ENCODE measurements at regions not wholly inside any gene's neighbourhood (a gene's known extent, or its start where the extent isn't known, plus 50 kb on each side); places are given as distances from the start of the nearest gene placed in this dataset.

DNA sequence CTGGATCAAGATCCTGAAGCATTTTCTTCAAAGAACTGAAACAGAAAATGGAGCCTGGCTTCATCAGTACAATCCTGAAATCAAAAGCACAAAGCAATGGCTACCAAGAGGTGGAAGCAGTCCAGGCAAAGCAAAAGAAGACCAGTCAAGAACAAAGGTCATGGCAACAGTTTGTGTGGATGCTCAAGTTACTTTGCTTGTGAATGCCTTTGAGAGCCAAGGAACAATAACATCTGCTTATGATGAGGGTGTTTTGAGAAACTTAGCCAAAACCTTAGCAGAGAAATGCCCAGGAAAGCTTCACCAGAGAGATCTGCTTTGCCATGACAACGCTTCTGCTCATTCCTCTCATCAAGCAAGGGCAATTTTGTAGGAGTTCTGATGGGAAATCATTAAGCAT is 723.1 kb downstream of the TMEM182 start:
- DNase-seq = peak in 10 of 58 donors; percentile 1 to 35 (median 4)

DNA sequence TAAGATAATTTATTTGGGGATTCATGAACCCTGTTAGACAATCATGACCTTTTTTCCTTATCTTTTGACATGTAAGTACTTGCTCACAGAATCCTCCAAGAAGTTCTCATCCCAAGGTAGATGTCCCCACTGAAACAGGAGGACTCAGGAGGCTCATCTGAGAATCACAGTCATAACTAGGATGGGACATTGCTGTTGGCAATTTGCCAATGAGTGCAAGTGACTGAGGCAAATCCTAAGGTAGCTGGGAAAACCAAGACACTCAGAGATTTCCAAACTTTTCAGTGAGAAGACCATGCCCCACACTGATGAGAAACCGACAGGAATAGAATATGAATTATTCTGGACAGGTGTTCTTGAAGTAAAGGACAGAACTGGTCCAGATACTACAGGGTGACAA is 735.0 kb downstream of the TMEM182 start:
- DNase-seq = no peak

DNA sequence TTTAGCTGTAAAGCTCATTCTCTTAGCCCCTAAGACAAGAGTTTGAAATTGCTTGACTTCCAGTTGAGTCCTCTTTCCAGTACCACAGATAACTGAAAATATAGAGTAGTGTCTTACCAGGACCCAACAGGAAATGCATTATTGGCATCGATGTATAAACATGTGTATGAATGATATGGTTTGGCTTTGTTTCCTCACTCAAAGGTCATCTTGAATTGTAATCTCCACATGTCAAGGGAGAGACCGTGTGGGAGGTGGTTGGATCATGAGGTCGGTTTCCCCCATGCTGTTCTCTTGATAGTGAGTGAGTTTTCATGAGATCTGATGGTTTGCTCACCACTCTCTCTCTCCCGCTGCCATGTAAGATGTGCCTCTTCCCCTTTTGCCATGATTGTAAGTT is 745.0 kb downstream of the TMEM182 start:
- no peak for DNase-seq

DNA sequence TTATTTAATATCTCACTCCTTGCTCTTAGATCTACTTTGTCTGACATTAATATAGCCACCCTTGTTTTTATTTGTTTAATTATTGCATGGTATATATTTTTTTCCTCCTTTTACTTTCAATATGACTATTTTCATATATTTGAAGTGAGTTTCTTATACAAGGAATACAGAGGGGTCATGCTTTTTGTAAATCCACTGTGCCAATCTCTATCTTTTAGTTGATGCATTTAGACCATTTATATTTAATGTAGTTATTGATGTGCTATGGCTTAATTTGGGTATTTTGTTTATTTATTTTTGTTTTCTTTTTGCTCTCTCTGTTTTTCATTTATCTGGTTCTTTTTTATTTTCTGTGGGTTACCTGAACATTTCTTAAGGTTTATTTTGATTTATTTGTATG is 750.6 kb downstream of the TMEM182 start:
- no peak for DNase-seq

DNA sequence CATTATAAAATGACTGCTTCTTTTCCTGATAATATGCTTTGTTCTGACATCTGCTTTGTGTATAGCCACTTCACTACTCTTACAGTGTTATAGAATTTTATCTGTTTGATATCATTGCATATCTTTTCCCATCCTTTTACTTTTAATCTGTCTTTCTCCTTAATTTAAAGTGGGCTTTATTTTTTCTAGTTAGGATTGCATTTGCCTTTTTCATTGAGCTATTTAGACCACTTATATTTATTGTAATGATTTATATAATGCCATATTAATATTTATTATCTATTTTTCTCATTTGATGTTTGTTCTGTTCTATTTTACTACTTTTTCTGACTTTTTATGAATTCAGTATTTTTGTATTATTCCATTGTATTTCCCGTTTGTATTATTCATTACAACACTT is 758.7 kb downstream of the TMEM182 start:
- no peak for DNase-seq

DNA sequence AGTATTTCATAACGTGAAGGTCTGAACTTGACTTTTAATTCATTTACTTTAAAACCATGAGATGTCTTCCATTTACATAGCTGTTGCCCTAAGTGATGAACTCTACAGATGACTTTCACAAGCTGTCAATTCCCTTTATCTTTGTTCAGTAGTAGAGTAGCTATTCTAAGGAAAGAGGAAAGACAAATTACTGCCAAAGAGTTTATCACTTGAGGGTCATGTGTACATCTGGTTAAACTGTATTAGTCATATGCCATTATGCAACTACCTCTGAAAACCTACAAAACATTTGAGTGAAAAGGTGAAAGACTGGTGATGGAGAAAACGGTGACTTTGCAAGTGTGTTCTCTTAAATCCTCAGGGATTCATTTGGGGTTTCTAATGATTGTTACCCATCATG is 763.9 kb downstream of the TMEM182 start:
- no peak for DNase-seq

DNA sequence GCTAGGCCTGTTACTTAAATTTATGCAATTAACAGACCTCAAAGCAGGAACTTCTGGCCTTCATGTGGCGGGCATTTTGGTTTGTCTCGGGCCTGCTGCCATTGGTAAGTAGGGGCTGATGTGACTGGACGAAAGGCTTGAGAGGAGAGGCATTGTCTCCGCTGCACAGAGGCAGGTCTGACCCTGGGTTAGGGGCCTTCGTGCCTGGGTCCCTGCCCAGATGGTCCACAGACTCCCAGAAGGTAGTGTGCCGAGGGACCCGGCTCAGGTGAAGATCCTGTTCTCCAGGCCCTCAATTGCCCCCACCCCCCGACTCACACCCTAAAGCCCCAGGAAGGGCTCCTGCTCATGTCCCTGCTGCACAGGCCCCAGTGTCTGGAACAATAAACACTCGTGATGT is 764.9 kb downstream of the TMEM182 start:
- no peak for DNase-seq

DNA sequence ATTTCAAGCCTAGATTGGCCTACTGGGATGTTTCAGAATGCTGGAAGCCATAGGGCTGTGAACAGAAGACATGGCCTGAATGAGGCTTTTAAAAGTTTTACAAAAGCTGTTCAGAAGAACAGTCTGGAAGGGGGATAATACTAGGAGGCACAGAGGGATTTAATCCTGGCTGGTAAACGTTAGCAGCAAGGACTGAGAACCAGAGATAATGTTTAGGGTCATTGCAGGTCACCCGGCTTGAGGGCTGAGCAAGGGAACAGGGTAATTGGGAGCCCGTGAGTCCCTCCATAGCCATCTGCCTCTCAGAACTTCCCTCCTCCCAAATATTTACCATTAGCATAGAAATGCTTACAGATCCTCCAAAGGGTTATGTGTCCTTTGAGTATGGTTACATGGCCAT is 765.4 kb downstream of the TMEM182 start:
- DNase-seq = no peak

DNA sequence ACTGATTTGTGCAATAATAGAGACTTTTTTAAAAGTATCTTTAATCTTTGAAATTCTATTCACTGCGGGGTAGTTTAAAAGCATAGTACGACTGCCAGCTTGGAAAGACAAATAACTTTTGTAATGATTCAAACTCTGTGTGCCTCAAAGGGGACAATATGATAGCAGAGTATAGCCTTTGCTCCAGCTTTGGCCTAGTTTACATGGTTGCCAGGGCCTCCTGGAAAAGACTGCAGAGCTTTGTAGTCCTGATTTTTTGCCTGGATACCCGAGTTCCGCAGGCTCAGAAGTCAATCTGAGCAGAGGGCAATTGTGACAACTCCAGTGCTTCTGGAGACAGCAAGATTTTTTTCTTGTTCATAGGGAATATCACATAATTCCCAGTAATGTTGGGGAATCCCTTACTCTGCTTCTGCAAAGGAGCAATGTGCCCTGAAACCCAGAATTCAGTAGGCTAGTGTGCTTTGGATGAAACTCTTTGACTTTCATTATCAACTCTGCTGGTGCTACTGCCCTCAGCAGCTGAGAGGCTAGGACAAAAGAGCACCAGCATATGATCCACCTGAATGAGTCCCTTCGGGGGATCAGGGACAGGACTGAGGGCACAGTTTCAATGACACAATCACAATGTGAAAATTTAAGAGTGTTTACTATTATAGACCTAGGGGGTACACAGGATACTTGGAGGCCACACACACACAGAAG is 768.1 kb downstream of the TMEM182 start:
- peak in 3 of 58 donors; percentile 3 to 21 (median 11) for DNase-seq

DNA sequence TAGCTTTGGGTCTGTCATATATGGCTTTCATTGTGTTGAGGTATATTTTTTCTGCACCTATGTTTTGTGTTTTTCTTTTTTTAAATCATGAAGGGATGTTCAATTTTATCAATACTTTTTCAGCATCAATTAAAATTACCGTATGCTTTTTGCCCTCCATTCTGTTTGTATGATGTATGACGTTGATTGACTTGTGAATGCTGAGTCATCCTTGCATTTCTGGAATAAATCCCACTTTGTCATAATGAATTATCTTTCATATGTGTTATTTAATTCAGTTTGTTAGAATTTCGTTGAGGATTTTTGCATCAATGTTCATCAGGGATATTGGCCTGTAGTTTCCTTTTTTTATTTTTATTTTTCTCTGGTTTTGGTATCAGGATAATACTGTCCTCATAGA is 790.9 kb downstream of the TMEM182 start:
- no peak for DNase-seq

DNA sequence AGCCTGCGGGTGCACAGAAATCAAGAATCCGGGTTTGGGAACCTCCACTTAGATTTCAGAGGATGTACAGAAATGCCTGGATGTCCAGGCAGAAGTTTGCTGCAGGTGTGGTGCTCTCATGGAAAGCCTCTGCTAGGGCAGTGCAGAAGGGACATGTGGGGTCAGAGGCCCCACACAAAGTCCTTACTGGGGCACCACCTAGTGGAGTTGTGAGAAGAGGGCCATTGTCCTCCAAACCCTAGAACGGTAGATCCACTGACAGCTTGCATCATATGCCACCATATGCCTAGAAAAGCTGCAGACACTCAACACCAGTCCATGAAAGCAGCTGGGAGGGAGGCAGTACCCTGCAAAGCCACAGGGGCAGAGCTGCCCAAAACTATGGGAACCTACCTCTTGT is 833.0 kb downstream of the TMEM182 start:
- no peak for DNase-seq

DNA sequence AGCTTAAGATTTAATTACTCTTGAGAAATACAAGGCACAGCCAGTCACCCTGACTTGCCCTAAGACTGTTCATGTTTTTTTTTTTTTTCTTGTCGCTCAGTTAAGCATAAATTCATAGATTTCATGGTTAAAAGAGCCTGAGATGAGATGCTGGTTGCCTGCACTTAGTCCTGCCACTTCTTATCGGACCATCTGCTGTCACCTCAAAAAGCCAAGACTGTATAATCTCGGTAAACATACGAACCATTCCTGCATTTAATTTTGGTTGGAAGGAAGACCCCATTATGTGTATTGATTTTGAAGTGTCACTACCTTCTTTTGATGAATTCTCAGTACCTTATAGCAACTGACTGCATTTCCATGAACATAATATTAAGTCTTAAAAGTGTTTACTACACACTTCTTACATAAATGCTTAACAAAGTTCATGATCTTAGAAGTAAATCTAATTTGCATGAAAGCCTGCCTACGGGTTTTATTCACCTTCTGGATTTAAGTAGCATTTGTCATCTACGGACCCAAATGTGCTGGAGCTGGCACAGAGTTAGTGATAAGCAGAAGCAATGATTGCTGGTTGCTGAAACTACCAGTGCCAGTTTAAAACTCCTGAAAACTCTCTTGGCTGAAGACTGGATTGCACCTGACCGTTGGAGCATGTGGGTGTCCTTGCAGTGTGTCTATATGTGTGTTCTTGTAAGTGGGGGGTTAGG is 843.4 kb downstream of the TMEM182 start:
- no peak for DNase-seq

DNA sequence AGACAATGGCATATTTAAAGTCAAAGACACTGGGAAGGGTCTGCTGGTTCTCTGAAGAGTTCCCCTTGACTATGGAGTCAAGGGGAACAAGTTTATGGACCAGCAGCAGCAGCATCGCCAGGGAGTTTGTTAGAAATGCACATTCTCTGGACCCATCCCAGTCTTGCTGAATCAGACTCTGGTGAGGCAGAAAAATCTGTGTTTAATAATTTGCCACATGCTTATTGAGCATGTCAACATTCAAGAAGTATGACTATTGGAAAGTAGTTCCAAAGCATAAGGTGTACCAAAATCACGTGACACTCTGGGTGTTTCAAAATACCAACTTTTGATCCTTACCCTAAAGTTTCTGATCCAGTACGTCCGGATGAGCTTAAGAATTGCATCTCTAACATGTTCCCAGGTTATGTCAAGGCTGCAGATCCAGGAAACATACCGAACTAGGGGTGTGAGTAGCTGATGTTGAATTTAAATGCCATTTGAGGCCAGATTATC is 853.8 kb downstream of the TMEM182 start:
- no peak for DNase-seq

DNA sequence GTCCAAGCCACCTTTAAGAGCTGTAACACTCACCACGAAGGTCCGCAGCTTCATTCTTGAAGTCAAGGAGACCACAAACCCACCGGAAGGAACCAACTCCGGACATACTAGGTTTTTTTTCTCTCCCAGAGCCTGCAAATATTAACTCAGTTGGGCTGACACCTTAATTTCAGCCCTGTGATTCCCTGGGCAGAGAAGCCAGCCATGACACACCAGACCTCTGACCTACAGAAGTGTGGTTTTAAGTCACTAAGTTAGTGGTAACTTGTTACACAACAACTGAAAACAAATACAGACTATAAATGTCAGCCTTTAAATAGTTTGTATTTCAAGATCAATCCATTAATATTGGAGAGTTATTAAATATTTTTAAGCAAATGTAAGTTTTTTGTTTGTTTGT is 855.1 kb downstream of the TMEM182 start:
- no peak for DNase-seq

DNA sequence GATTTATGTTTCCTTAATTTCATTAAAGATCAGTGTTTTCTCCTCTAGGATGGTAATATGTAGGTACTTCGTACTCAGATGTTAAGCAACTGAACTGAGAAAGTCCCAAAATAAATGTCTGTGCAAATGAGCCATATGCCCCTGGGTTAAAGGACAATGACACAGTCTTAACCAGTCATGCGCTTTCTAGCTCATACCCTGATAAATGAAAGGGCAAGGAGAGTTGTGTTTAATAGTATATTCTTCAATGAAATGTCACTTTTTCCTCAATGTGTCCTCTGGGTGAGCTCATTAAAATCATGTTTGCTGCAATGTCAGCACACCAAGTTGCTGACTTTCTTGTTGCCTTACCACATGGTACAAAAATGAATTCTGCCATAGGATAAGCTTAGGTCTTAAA is 856.3 kb downstream of the TMEM182 start:
- DNase-seq = no peak

DNA sequence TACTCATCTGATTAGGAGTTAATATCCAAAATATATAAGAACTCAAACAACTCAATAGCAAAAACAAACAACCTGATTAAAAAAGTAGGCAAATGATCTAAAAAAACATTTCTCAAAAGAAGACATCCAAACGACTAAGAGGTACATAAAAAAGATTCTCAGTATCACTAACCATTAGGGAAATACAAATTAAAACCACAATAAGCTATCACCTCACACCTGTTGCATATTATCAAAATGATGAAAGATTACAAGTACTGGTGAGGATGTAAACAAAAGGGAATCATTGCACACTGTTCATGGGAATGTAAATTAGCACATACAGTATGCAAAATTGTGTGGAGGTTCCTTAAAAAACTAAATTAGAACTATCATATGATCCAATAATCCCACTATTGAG is 865.5 kb downstream of the TMEM182 start:
- DNase-seq = no peak

DNA sequence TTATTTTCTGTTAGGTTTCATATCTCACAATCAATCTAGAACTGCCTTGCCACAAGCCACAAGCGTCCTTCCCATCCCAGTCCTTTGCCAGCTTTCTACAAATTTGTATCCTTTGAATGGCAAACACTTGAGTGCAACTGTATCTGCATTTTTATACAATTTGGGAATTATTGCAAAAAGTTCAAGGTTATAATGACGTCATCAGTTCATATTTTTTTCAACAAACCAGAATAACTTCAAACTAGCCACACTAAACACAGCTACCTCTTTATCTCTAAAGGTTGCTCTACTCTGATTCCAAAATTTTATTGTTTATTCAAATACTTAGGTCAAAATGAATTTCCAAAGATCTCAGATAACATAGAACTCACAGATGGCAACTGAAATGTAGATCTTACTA is 877.1 kb downstream of the TMEM182 start:
- no peak for DNase-seq

DNA sequence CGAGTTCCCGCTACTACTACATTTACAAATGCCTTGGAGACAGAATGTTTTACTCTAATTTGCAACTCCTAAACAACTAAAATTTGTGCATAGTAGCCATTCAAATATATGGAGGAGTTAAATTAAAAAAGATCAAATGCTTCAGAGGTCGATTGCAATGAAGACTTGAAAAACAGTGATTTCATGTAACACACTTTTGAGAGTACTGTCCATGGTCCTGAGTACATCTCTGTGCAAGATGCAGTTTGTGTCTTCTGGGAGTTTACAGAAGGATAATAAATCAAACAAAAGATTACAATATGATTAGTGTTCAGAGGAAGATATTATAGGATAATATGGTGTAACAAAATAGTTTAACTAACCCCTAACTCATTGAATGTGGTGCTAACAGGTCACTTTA is 894.7 kb downstream of the TMEM182 start:
- no peak for DNase-seq

DNA sequence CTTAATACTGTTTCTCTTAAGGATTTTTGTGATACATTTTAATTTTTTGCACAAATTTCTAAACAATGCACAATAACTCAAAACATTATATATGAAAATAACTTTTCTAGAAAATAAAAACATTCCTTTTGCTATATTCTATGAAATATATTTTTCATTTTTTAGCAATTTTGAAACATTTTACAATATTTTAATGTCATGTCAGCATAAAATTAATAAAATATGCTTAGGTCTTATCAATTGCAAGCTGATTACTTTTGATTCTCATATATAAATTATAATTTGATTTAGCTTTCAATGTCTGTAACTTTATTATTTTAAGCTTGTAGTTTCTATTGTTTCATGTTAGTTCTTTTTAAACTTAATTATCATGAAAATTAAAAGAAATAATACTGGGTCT is 898.7 kb downstream of the TMEM182 start:
- no peak for DNase-seq

DNA sequence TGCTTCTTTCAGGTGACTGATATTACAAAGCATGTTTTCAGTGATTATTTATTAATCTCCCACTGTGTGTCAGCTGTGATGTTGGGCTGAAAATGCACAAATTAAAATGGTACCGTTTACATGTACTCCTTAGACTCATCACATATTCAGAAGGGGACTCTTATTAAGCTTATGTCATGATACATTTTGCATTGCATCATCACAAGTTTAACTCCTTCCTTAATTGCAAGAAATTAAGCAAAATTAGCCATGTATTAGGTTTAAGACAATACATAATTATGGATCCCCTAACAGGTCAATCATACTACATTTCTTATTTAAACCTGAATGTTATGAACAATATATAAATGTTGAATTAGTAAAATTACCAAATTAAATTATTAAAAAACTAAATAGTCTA is 899.1 kb downstream of the TMEM182 start:
- DNase-seq = no peak

DNA sequence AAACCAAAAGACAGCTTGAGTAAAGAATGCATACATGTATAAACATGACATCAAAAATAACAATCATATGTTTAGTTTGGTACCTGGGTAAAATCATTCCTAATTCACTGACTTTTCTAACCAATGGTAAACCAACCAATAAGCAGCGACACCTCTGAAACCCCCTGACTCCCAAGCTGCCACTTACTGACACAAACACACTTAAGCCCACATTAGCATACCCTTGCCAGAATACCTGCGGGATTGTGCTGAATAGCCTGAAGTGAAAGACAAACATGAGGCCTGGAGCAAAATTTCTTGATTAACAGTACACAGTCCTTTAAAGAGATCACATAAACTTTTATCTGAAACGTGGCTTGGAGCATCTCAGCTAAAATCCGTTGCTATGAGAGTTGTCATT is 902.9 kb downstream of the TMEM182 start:
- DNase-seq = no peak

DNA sequence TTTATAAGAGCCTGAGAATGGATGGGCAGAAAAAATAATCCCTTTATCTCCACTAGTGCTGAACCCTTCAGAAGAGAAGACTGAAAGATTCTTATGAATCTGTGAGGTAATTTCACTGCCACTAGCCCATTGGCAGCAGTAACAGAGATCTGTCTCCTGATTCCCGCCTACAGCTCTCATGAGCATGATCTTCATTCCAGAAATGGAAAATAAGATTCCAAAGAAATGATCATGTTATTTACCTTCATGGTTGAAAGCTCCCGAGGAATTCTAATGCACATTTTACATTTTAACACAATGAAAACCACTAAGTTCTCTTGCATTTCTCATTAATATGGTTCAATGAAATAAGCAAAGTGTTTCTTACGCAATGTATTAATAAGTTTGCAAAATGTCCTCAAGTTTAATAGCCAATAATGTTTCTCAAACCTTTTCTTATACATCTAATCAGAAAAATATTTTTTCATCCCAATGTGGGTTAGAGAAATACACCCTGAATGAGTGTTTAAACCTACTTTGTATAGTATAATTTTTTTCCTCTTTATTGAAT is 905.6 kb downstream of the TMEM182 start:
- DNase-seq = no peak

DNA sequence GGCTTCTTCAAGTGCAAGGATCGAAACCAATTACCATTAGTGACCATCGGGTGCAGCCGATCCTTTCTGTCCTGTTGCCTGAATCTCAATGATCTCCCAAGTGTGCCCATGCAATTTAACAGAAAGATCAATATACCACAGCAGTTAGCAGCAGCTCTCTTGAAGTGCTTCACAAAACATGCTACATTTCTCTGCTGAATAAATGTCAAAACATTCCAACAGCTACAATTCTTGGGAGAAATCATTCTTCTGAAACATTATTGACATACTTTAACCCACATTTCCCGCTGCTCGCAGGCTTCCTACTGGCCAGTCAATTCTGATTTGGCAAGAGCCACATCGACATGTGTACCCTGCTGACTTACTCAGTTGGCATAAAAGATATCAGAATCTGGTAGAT is 907.7 kb downstream of the TMEM182 start:
- DNase-seq = no peak
